H1 (cell line): ENCODE measurements at regions not wholly inside any gene's neighbourhood (a gene's known extent, or its start where the extent isn't known, plus 50 kb on each side); places are given as distances from the start of the nearest gene placed in this dataset.

ENCODE experiments used
- CTCF ChIA-PET: fragments of 300-600 bp; sonication (Branson Sonifier 250); formaldehyde crosslinking; loops from one replicate; lab custom pipeline; 2021; ENCODE audit not compliant: partially characterized antibody; lab: Charles Lee
- POLR2A ChIA-PET: fragments of 300-600 bp; sonication (Branson Sonifier 250); formaldehyde crosslinking; loops from one replicate; lab custom pipeline; 2021; ENCODE audit warnings: inconsistent platforms; ENCODE audit not compliant: partially characterized antibody; lab: Charles Lee
- DNase-seq, 2 experiments: peaks; one replicate each; pipeline versions ENCODE4 v3.0.0 to v3.0.0-alpha.2; 2010 to 2022; ENCODE audit warnings: low spot score in 2 of 2, low read depth in 1 of 2, mixed read lengths in 1 of 2
- FAIRE-seq: peaks from 2 replicates; lab custom pipeline; 2011; peaks lifted over from hg19 to GRCh38; lab: Jason Lieb, UNC
- H2AFZ ChIP-seq: 2 replicates; pipeline ENCODE4 v1.8.1; 2012; ENCODE audit warnings: low read length, inconsistent platforms
- H2AK5ac ChIP-seq: 2 replicates; pipeline ENCODE4 v1.6.1; 2013; ENCODE audit warnings: low read depth, low read length
- H2BK120ac ChIP-seq: replicated peaks from 2 replicates; pipeline ENCODE3; 2013; ENCODE audit warnings: low read depth, low read length, inconsistent platforms
- H2BK12ac ChIP-seq: 2 replicates; pipeline ENCODE4 v1.6.1; 2013; ENCODE audit warnings: low read depth, low read length
- H2BK15ac ChIP-seq: 2 replicates; pipeline ENCODE4 v1.6.1; 2013; ENCODE audit warnings: low read length
- H2BK20ac ChIP-seq: 2 replicates; pipeline ENCODE4 v1.6.1; 2013; ENCODE audit warnings: low read length
- H2BK5ac ChIP-seq: 2 replicates; pipeline ENCODE4 v1.6.1; 2013; ENCODE audit warnings: low read depth, low read length
- H3K14ac ChIP-seq: 2 replicates; pipeline ENCODE4 v1.6.1; 2013; ENCODE audit warnings: inconsistent platforms; ENCODE audit not compliant: insufficient read length
- H3K18ac ChIP-seq: 2 replicates; pipeline ENCODE4 v1.6.1; 2013; ENCODE audit warnings: low read length; ENCODE audit errors: extremely low read depth
- H3K23ac ChIP-seq: 2 replicates; pipeline ENCODE4 v1.6.1; 2013; ENCODE audit warnings: inconsistent platforms; ENCODE audit not compliant: insufficient read length
- H3K23me2 ChIP-seq: 2 replicates; pipeline ENCODE4 v1.6.1; 2013; ENCODE audit warnings: low read depth, low read length
- H3K27ac ChIP-seq: 2 replicates; pipeline ENCODE4 v1.6.1; 2011; ENCODE audit warnings: low read depth, low read length, inconsistent platforms
- H3K27me3 ChIP-seq, 4 experiments: replicated peaks in 1 of 4; 1 replicate in 1 of 4; 2 replicates in 3 of 4; pipeline versions ENCODE4 v1.6.1 to v1.8.1; 2011 to 2013; ENCODE audit warnings: low read length in 3 of 4, mild to moderate bottlenecking in 3 of 4, inconsistent platforms in 2 of 4, mixed read lengths in 2 of 4, moderate library complexity in 1 of 4; ENCODE audit not compliant: control insufficient read depth in 3 of 4, insufficient read depth in 3 of 4; ENCODE audit errors: extremely low read depth in 1 of 4
- H3K36me3 ChIP-seq, 4 experiments: 2 replicates each; pipeline versions ENCODE4 v1.6.1 to v1.8.1; 2011 to 2013; ENCODE audit warnings: mild to moderate bottlenecking in 4 of 4, low read length in 3 of 4, moderate library complexity in 2 of 4, control low read depth in 1 of 4, inconsistent platforms in 1 of 4; ENCODE audit not compliant: insufficient read depth in 4 of 4, control insufficient read depth in 2 of 4
- H3K4ac ChIP-seq: replicated peaks from 2 replicates; pipeline ENCODE3; 2013; ENCODE audit warnings: low read length, low read depth, mixed read lengths, inconsistent platforms; ENCODE audit not compliant: insufficient read length
- H3K4me1 ChIP-seq, 4 experiments: replicated peaks in 1 of 4; 1 replicate in 1 of 4; 2 replicates in 3 of 4; pipeline versions ENCODE4 v1.6.1 to v1.8.1; 2011 to 2013; ENCODE audit warnings: low read length in 3 of 4, inconsistent platforms in 2 of 4, mixed read lengths in 1 of 4; ENCODE audit not compliant: insufficient read depth in 4 of 4, control insufficient read depth in 3 of 4
- H3K4me2 ChIP-seq, 2 experiments: 2 replicates each; pipeline versions ENCODE4 v1.6.1 to v1.8.1; 2011 to 2013; ENCODE audit warnings: low read depth in 2 of 2, low read length in 2 of 2, control low read depth in 1 of 2, inconsistent platforms in 1 of 2, mild to moderate bottlenecking in 1 of 2; ENCODE audit not compliant: insufficient read depth in 1 of 2
- H3K4me3 ChIP-seq, 4 experiments: fragments of 200-600, 300-600 bp in 1 of 4; sonication (generic), shearing (Covaris generic), sonication (Bioruptor Twin) in 1 of 4; 2 replicates each; pipeline versions ENCODE4 v1.5.1 to v1.8.1; 2011 to 2016; ENCODE audit warnings: low read length in 4 of 4, low read depth in 3 of 4, control low read depth in 2 of 4, inconsistent platforms in 2 of 4, mild to moderate bottlenecking in 2 of 4, mixed read lengths in 1 of 4, moderate library complexity in 1 of 4; ENCODE audit not compliant: insufficient read depth in 2 of 4; ENCODE audit errors: extremely low read depth in 1 of 4
- H3K56ac ChIP-seq: replicated peaks from 2 replicates; pipeline ENCODE3; 2013; ENCODE audit warnings: low read depth, mild to moderate bottlenecking, mixed read lengths, low read length, inconsistent platforms; ENCODE audit not compliant: insufficient read length
- H3K79me1 ChIP-seq: 2 replicates; pipeline ENCODE4 v1.6.1; 2013; ENCODE audit warnings: low read depth, low read length, control low read depth
- H3K79me2 ChIP-seq, 2 experiments: 2 replicates each; pipeline versions ENCODE4 v1.6.1 to v1.8.1; 2012 to 2013; ENCODE audit warnings: low read length in 2 of 2, mild to moderate bottlenecking in 2 of 2, inconsistent platforms in 1 of 2; ENCODE audit not compliant: insufficient read depth in 2 of 2, control insufficient read depth in 1 of 2
- H3K9ac ChIP-seq, 4 experiments: replicated peaks in 1 of 4; 1 replicate in 1 of 4; 2 replicates in 3 of 4; pipeline versions ENCODE4 v1.6.1 to v1.8.1; 2011 to 2013; ENCODE audit warnings: low read depth in 3 of 4, low read length in 3 of 4, control low read depth in 2 of 4, mild to moderate bottlenecking in 2 of 4, moderate library complexity in 2 of 4, inconsistent platforms in 1 of 4; ENCODE audit errors: extremely low read depth in 1 of 4
- H3K9me3 ChIP-seq, 2 experiments: 2 replicates each; pipeline versions ENCODE4 v1.6.1 to v1.8.1; 2012 to 2013; ENCODE audit warnings: mild to moderate bottlenecking in 2 of 2, moderate library complexity in 2 of 2, control low read depth in 1 of 2, inconsistent platforms in 1 of 2, low read depth in 1 of 2, low read length in 1 of 2, mixed read lengths in 1 of 2; ENCODE audit not compliant: insufficient read depth in 2 of 2
- H4K20me1 ChIP-seq, 2 experiments: replicated peaks in 1 of 2; 2 replicates each; pipeline versions ENCODE3 to v1.8.1; 2011 to 2013; ENCODE audit warnings: inconsistent platforms in 2 of 2, low read length in 2 of 2, mild to moderate bottlenecking in 1 of 2; ENCODE audit not compliant: insufficient read depth in 2 of 2, control insufficient read depth in 1 of 2
- H4K5ac ChIP-seq: 2 replicates; pipeline ENCODE4 v1.6.1; 2013; ENCODE audit warnings: low read length, low read depth, mixed read lengths, inconsistent platforms; ENCODE audit not compliant: insufficient read length
- H4K8ac ChIP-seq: 2 replicates; pipeline ENCODE4 v1.8.0; 2013; ENCODE audit warnings: mild to moderate bottlenecking, moderate library complexity, low read length, inconsistent platforms; ENCODE audit not compliant: insufficient read depth; ENCODE audit errors: extremely low read depth
- H4K91ac ChIP-seq: replicated peaks from 2 replicates; pipeline ENCODE3; 2013; ENCODE audit warnings: low read length, mixed read lengths, inconsistent platforms; ENCODE audit not compliant: insufficient read length
- BCL11A ChIP-seq, 2 experiments: IDR thresholded peaks; one replicate each; pipeline ENCODE4 v1.6.1; 2011; ENCODE audit warnings: low read depth in 2 of 2, low read length in 2 of 2, mild to moderate bottlenecking in 2 of 2
- CBX8 ChIP-seq: fragments of 300-800, 300-1000 bp; sonication (generic); IDR thresholded peaks from 2 replicates; pipeline ENCODE4 v1.7.1; 2016; ENCODE audit warnings: low read depth, low read length, borderline replicate concordance
- EZH2 ChIP-seq: fragments of 200-600 bp; sonication (generic); IDR thresholded peaks from 2 replicates; pipeline ENCODE4 v1.7.1; 2012; ENCODE audit warnings: low read depth, mild to moderate bottlenecking, moderate library complexity, low read length, inconsistent platforms; ENCODE audit not compliant: severe bottlenecking
- JUND ChIP-seq: IDR thresholded peaks from 2 replicates; pipeline ENCODE4 v1.6.1; 2011; ENCODE audit warnings: mild to moderate bottlenecking, improper control_type of control experiment, low read length
- KDM1A ChIP-seq: fragments of 200-600, 300-600 bp; sonication (generic); IDR thresholded peaks from 2 replicates; pipeline ENCODE4 v1.7.1; 2016; ENCODE audit warnings: mild to moderate bottlenecking, low read length, borderline replicate concordance
- POLR2AphosphoS5 ChIP-seq: IDR thresholded peaks from 2 replicates; pipeline ENCODE4 v1.6.1; 2011; ENCODE audit warnings: low read depth, low read length
- RAD21 ChIP-seq, 2 experiments: IDR thresholded peaks in 1 of 2; conservative IDR thresholded peaks in 1 of 2; 2 replicates each; pipeline ENCODE4 v1.6.1; 2011; ENCODE audit warnings: low read depth in 2 of 2, low read length in 2 of 2, improper control_type of control experiment in 1 of 2, inconsistent platforms in 1 of 2, mild to moderate bottlenecking in 1 of 2, moderate library complexity in 1 of 2
- RBBP5 ChIP-seq: IDR thresholded peaks from 2 replicates; pipeline ENCODE4 v1.7.1; 2012; ENCODE audit warnings: low read depth, mild to moderate bottlenecking, inconsistent platforms, low read length, moderate library complexity, borderline replicate concordance
- SP1 ChIP-seq: IDR thresholded peaks from 2 replicates; pipeline ENCODE4 v1.6.1; 2011; ENCODE audit warnings: low read depth, low read length
- SP2 ChIP-seq: IDR thresholded peaks from 2 replicates; pipeline ENCODE4 v1.6.1; 2012; ENCODE audit warnings: mild to moderate bottlenecking, low read length, inconsistent platforms
- SUZ12 ChIP-seq: fragments of 200-600 bp; sonication (generic); IDR thresholded peaks from 2 replicates; pipeline ENCODE4 v1.6.1; 2012; ENCODE audit warnings: mild to moderate bottlenecking, inconsistent platforms, low read length, moderate library complexity, mixed read lengths
- YY1 ChIP-seq: IDR thresholded peaks from 2 replicates; pipeline ENCODE4 v1.6.1; 2011; ENCODE audit warnings: low read depth, mild to moderate bottlenecking, low read length
- WGBS, 2 experiments: shearing (Covaris generic) in 1 of 2; methylation state at CpG; one replicate each; pipeline versions ENCODE4 v1.1.6 to v1.1.7; 2013 to 2015; ENCODE audit warnings: low lambda C conversion rate in 2 of 2, mixed read lengths in 2 of 2, inconsistent platforms in 1 of 2, low coverage in 1 of 2, missing lambda C conversion rate in 1 of 2; ENCODE audit not compliant: insufficient replicate concordance in 2 of 2, insufficient coverage in 1 of 2, insufficient read length in 1 of 2; ENCODE audit errors: extremely low coverage in 1 of 2, missing lambda C conversion rate in 1 of 2; 5-methylcytosine and 5-hydroxymethylcytosine counted together
- TF ChIP-seq, protein P1 (sequence below): IDR thresholded peaks from 2 replicates; pipeline ENCODE4 v1.6.1; 2011; ENCODE audit warnings: low read depth, mild to moderate bottlenecking, low read length; ENCODE audit not compliant: insufficient read depth

DNA sequence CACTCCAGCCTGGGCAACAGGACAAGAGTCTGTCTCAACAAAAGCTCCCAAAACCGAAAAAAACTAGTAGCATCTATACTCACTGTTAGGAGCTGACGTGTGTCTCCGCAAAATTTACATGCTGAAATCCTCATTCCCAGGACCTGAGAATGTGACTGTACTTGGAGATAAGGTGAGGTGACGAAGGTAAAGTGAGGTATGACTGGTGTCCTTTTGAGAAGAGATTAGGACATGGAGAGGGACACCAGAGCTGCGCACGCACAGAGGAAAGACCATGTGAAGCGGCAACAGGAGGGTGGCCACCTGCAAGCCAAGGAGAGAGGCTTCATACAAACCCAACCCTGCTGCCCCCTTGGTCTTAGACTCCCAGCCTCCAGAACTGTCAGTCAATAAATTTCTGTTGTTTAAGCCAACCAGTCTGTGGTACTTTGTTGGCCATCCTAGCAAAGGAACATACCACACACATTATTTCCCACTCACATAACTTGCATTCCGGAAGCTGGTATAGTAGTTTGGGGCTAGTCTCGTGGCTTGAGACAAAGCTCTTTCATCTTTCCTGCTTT lies 1154.0 kb upstream of the CELF2 start:
- Histone ChIP-seq H4K20me1 (no peaks in the 10 kb centered on the region), H3K18ac (no peak overlapping the region), H2BK5ac (no peak overlapping the region), H3K9me3 (no peaks in the 10 kb centered on the region), H3K4me1 (no peaks in the 10 kb centered on the region), H2BK15ac (no peak overlapping the region), H3K4me2 (no peak overlapping the region), H4K8ac (no peak overlapping the region), H2BK120ac (no peak overlapping the region), H3K56ac (no peak overlapping the region), H4K5ac (no peak overlapping the region), H3K14ac (no peak overlapping the region), H4K91ac (no peak overlapping the region), H3K79me2 (no peaks in the 10 kb centered on the region), H2AFZ (peak overlapping the region; percentile 84), H3K23me2 (no peaks in the 10 kb centered on the region; the same call in 1 of the 2 replicates), H3K27ac (no peak overlapping the region), H2AK5ac (no peak overlapping the region), H3K4me3 (no peak overlapping the region), H2BK20ac (0 out of 2 replicates have a peak overlapping the region, but pooled peaks have one; percentile 21), H3K79me1 (no peaks in the 10 kb centered on the region), H3K36me3 (no peaks in the 10 kb centered on the region), H3K23ac (no peak overlapping the region), H2BK12ac (peak overlapping the region; percentile 89; the same call in 1 of the 2 replicates), H3K4ac (no peak overlapping the region), H3K9ac (no peak overlapping the region), H3K27me3 (no peaks in the 10 kb centered on the region)
- no peak for DNase-seq
- 95% methylated on average over 9 of the region's 9 CpGs; no CpG with 5 or more reads in 1 of the 2 experiments for WGBS, 2 experiments
- CTCF ChIA-PET: interaction anchor here (0.8 to 1.5 kb wide), 3 partner anchors 17 to 115 kb away, joined by 3 to 4 read pairs (median 3); no protein-coding TSS in a partner anchor
- FAIRE-seq: no peak
- POLR2A ChIA-PET: no interaction called here
- TF ChIP-seq YY1: no peak
- no peak for TF ChIP-seq RBBP5
- no peak for TF ChIP-seq CBX8
- TF ChIP-seq KDM1A: no peak
- no peak for TF ChIP-seq SP1
- TF ChIP-seq EZH2: no peak
- TF ChIP-seq JUND: no peak
- no peak for TF ChIP-seq POLR2AphosphoS5
- TF ChIP-seq SP2: no peak
- no peak for TF ChIP-seq BCL11A (IDR thresholded peaks at IDR 0.05; ENCODE audit: low read depth in 2 of 2, low read length in 2 of 2)
- no peak for TF ChIP-seq SUZ12
- TF ChIP-seq, protein P1, sequence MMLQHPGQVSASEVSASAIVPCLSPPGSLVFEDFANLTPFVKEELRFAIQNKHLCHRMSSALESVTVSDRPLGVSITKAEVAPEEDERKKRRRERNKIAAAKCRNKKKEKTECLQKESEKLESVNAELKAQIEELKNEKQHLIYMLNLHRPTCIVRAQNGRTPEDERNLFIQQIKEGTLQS: no peak
- TF ChIP-seq RAD21 (IDR thresholded peaks at IDR 0.05 in 1 of 2, conservative IDR thresholded peaks at IDR 0.05 in 1 of 2; ENCODE audit: low read depth in 2 of 2, low read length in 2 of 2): no peak
